CD4-positive, alpha-beta T cell treated with Interleukin-1 beta for 1 hour (primary cell): ENCODE measurements at regions not wholly inside any gene's neighbourhood (a gene's known extent, or its start where the extent isn't known, plus 50 kb on each side); places are given as distances from the start of the nearest gene placed in this dataset.
"Not testable (repeated sequence)": the region's sequence is repeated elsewhere in the genome, so short reads cannot be mapped to it uniquely, and the experiment has no call there.

Source experiments
- DNase-seq, 2 donors: peaks; one replicate each; pipeline ENCODE4 v3.0.0-alpha.2; 2020 to 2022

GRCh38 chr10:30728766-30729165, 99.2 kb upstream of the LYZL2 start:
- DNase-seq = no peak

GRCh38 chr10:30728127-30728526, 98.6 kb upstream of the LYZL2 start:
- no peak for DNase-seq

GRCh38 chr10:30727524-30727923, 98.0 kb upstream of the LYZL2 start:
- no peak for DNase-seq

GRCh38 chr10:30726783-30727414, 97.3 kb upstream of the LYZL2 start:
- DNase-seq = peak; percentile 73 to 76

GRCh38 chr10:30725661-30726060, 96.1 kb upstream of the LYZL2 start:
- DNase-seq = no peak

- DNase-seq = no peak
These were observed 94.7 kb upstream of the LYZL2 start for GRCh38 chr10:30724296-30724695.

- no peak for DNase-seq
These were observed 93.5 kb upstream of the LYZL2 start for GRCh38 chr10:30722956-30723620.

- no peak for DNase-seq
These were observed 90.3 kb upstream of the LYZL2 start for GRCh38 chr10:30719832-30720231.

GRCh38 chr10:30709700-30710358, 80.3 kb upstream of the LYZL2 start:
- DNase-seq = no peak

GRCh38 chr10:30709229-30709628, 79.7 kb upstream of the LYZL2 start:
- DNase-seq = no peak

- no peak for DNase-seq
These were observed 78.7 kb upstream of the LYZL2 start for GRCh38 chr10:30708234-30708633.

- DNase-seq = not testable (repeated sequence)
These were observed 76.6 kb upstream of the LYZL2 start for GRCh38 chr10:30706189-30706588.

- DNase-seq = no peak
These were observed 76.1 kb upstream of the LYZL2 start for GRCh38 chr10:30705625-30706149.

GRCh38 chr10:30705101-30705624, 75.6 kb upstream of the LYZL2 start:
- DNase-seq = peak; percentile 30 to 46

GRCh38 chr10:30704601-30705100, 75.1 kb upstream of the LYZL2 start:
- peak; percentile 22 to 29 for DNase-seq

GRCh38 chr10:30704026-30704600, 74.6 kb upstream of the LYZL2 start:
- DNase-seq = no peak

GRCh38 chr10:30703446-30703845, 73.9 kb upstream of the LYZL2 start:
- DNase-seq = not testable (repeated sequence)

- no peak for DNase-seq
These were observed 73.3 kb upstream of the LYZL2 start for GRCh38 chr10:30702860-30703259.

- DNase-seq = peak; percentile 68 to 74
These were observed 72.1 kb upstream of the LYZL2 start for GRCh38 chr10:30701451-30702173.

GRCh38 chr10:30697806-30698205, 68.3 kb upstream of the LYZL2 start:
- DNase-seq = no peak

- DNase-seq = not testable (repeated sequence)
These were observed 67.7 kb upstream of the LYZL2 start for GRCh38 chr10:30697221-30697620.
